HuH-7.5 (cell line): ENCODE measurements at regions not wholly inside any gene's neighbourhood (a gene's known extent, or its start where the extent isn't known, plus 50 kb on each side); places are given as distances from the start of the nearest gene placed in this dataset.

ENCODE experiments used
- DNase-seq: peaks from one replicate; pipeline ENCODE4 v3.0.0; 2011; ENCODE audit warnings: low spot score

DNA sequence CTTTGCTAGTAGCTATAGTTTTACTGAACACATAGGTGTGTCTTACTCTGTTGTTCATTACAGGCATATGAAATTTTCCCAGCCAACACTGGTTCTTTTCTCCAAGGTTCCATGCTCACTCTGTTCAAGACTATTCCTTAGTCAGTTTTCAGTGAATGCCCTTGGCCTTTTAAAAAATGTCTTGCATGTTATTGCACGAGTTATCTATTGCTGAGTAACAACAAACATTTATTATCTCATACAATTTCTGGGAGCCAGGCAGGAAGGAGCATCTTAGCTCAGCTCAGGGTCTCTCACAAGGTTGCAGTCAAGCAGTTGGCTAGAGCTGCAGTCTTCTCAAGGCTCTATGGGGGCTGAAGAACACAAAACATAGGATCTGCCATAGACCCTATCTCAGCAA lies 223.5 kb downstream of the BTG1 start:
- DNase-seq = no peak

DNA sequence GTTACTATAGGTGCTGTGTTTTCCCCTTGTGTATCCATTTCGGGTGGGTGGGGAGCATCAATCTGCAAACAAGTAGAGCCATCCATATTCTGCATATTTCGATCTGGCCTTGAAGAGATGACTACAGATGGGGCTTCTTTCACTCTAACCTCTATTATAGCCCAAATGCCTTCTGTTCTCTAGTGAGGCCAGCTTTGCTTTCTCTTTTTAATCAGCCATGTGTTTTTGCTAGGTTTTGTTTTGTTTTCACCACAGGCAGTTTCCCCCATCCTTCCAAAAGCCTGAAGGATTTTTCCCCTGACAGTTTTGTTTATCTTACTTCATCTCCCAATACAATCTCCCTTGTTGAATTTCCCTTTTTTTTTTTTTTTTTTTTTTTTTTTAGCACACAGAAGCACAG lies 224.1 kb downstream of the BTG1 start:
- DNase-seq = no peak

DNA sequence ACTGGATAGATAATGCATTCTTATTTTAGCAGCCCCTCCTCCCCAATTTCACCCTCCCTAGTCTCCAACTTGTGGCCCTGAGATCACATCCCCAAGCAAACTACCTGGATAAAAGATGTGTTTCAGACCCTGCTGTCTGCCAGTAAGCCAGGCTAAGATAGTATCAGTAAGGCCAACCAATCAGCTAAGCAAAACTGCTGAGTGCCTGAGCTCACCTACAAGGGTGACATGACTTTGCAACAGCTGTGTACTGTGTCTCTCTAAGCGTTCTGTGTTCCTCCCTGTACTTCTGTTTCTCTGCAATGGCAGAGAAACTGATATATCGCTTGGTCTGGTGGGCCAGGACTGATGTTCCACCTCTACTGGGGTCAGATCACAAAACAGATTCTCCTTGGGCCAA lies 224.9 kb downstream of the BTG1 start:
- DNase-seq = no peak

DNA sequence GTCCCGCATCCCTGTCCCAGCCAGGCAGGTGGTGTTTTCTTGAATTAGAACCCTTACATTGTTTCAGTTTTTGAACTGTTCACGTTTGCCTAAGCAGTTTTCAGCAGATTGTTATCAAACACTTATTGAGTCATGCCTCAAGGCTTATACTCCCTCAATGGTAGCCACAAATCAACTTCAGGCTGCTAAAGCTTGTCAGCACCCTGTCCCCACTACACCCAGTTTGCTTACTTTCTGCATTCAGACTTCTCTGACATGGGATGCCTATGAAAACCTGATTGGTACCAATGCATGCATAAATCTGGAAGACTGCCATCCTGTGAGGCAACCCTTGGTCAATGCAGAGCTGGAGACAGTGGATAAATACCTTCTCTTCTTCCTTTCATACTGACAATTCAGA lies 225.4 kb downstream of the BTG1 start:
- DNase-seq = no peak

GRCh38 chr12:91918431-91918830 lies 227.2 kb downstream of the BTG1 start:
- DNase-seq = no peak

GRCh38 chr12:91914701-91915100 lies 230.9 kb downstream of the BTG1 start:
- DNase-seq = no peak

DNA sequence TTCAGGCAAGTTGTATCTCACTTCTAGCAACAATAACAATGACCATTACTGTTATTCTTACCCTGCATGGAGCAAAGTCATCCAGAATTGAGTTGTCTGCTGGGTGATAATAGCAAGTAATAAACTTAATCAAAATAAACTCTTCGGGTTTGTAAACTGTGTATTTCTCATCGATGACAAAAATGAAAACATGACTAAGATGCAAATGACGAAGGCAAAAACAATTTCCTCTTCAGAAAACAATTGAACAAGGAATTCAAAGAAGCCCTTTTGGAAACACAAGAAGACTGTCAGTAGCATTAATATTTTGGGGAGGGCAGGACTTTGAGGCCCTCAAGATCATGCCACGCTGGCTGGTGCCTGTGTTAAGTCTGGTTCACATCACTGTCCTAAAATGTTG lies 232.0 kb downstream of the BTG1 start:
- no peak for DNase-seq

DNA sequence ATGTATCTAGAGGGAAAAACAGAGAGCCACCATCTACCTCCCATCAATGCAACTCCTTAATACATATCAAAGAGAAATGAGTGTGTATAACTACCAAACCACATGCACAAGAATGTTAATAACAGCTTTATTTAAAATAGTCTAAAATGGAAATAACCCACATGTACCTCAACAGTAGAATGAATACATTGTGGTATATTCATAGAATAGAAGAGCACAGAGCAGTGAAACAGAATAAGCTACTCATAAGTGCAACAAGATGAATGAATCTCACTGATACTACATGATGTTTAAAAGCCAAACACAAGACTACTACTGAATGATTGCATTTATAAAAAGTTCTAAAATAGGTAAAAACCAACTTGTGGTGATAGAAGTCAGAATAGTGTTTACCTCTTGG lies 232.5 kb downstream of the BTG1 start:
- no peak for DNase-seq

DNA sequence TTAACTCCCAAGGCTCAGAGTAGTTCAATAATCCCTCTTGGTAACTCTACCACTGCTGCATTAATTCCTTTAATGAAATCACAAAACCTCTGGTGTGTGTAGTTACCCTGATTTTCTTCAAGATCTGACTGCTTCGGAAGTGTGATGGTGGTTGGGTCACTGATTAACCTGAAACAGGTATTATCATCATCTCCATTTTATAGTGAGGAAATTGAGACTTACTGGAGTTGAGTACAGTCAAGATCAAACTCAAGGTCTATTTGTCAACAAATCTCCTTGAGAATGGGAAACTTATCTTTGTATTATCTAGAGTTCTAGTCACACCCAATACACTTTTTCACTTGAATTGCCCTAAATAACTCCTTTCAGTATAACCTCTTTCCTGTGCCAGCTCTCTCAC lies 233.5 kb downstream of the BTG1 start:
- no peak for DNase-seq

- DNase-seq = no peak
Observed at GRCh38 chr12:91910871-91911388, 234.7 kb downstream of the BTG1 start.

- no peak for DNase-seq
Observed at GRCh38 chr12:91902860-91903683, 242.6 kb downstream of the BTG1 start.

DNA sequence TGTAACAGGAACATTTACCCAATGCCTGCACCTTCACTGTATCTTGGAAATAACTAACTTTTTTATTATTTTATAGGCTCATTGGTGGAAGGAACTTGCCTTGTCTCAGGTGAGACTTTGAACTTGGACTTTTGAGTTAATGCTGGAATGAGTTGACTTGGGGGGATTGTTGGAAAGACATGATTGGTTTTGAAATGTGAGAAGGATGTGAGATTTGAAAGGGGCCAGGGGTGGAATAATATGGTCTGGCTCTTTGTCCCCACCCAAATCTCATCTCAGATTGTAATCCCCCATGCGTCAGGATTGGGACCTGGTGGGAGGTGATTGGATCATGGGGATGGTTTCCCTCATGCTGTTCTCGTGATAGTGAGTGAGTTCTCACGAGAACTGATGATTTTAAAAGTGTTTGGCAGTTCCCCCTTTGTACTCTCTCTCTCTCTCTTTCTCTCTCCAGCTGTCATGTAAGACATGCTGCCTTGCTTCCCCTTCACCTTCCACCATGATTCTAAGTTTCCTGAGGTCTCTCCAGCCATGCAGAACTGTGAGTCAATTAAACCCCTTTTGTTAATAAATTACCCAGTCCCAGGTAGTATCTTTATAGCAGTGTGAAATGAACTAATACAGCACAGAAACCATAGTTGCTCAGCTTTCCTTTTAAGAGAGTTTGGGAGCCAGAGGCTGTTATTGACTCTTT lies 244.1 kb downstream of the BTG1 start:
- DNase-seq = no peak

- no peak for DNase-seq
Observed at GRCh38 chr12:91900971-91901370, 244.7 kb downstream of the BTG1 start.

DNA sequence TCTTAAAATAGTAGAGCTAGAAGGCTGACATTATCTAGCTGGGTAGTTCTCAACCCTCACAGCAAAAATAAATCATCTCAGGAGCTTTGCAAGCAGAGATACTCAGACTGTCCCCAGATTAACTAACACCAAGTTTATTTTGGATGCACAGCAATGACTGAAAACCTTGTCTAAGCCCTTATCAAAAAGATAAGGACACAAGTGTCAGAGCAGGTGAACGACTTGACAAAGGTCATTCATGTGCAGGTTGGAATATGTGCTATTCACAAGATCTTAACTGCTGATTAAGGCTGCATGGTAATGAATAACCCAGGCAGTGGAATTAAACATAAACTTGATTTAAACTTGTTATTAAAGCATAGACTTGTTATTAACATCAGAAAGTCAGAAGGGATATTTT lies 246.6 kb downstream of the BTG1 start:
- peak; percentile 13 for DNase-seq

DNA sequence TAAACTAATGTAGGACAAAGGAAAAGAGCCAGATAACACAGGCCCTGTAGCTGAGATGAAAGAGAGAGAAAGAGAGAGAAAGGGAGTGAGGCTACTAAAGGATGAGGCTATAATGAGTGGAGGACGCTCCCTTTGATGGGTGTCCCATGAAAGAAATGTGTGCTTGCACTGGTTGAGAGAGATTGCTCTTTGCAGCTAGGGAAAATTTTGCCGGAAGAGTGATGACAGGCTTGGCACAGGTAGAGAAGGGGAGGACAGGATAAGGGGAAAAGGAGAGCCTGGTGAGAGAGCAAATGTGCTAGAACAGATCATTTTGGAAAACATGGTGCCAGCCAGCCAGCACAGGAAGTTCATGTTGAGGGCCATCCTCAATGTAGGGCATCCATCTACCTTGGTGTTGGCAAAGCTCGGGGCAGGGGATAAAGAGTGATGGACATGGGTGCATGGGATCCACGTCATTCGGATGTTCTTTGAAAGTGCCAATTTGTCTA lies 248.6 kb downstream of the BTG1 start:
- no peak for DNase-seq

GRCh38 chr12:91896286-91897024 lies 249.2 kb downstream of the BTG1 start:
- DNase-seq = no peak

- no peak for DNase-seq
Observed at GRCh38 chr12:91894911-91895310, 250.7 kb downstream of the BTG1 start.

DNA sequence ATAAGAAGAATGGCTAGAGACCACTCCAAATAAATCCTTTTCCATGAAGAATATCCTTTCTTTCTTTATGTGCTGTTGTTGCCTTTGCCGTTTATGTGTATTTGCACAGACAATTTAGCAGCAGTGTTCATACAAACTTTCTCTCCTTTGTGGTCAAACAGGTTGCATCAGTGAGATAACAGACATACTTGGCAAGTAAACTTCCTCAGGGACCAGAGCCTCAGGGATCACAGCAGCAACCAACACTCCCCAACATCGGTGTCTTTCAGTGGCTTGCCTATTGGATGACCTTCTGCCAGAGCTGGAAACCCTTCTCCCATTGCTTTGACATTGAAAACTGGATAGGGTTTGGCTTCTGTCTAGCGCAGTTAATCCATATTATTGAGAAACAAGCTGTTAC lies 252.2 kb downstream of the BTG1 start:
- no peak for DNase-seq

- DNase-seq = no peak
Observed at GRCh38 chr12:91892081-91892855, 253.4 kb downstream of the BTG1 start.

- no peak for DNase-seq
Observed at GRCh38 chr12:91890742-91891141, 254.9 kb downstream of the BTG1 start.

- no peak for DNase-seq
Observed at GRCh38 chr12:91889910-91890309, 255.7 kb downstream of the BTG1 start.

DNA sequence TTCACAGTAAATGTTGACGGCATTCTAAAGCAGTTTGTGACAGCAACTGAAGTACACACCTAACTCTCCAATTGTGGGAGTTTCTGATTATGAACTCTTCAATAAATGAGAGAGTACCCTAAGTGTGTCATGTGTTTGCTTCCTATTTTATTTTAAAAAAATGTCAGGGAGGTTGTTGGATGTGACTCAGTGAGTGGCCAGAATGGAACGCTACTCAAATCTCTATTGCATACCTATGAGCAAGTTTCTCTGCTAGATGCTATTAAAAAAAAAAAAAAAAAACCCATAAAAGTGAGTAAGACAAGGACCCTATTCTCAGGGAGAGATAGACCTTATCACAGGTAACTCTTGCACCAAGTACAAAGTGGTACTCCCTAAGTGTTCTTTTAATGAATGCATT lies 256.6 kb downstream of the BTG1 start:
- no peak for DNase-seq
